ENCODE measurements at regions not wholly inside any gene's neighbourhood (a gene's known extent, or its start where the extent isn't known, plus 50 kb on each side); places are given as distances from the start of the nearest gene placed in this dataset.

DNA sequence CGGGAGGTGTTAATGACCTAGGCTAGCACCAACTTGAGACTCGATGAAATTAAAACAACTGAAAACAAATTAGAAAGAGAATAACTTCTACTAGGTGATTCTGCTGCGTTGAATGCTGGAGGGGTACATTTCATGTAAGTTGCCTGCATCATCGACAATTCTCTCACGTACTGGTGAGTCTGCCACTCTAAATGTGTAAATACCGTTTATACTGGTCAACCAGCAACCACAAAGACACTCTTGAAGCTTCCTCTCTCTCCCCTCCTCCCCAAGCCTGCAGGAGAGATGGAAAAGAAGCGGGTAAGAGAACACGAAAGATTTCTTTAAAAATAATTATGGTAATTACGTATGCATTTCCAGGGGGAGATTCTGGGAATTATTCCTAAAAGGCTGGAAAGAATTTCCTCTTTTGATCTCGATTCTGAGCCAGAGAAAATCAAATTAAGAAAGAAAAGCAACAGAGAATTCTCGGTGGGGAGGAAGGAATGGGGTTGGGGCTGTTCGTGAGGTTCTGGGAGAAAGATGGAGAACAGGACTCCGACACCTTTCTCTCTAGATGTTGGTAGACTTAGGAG lies 68.6 kb upstream of the MRTFB start:
- Mint-ChIP-seq H3K4me3 (no peak overlapping the region), H3K4me1 (ENCODE audit: low read depth in 2 of 2) (peaks cover 5 to 8% of the 10 kb centered on the region in 2 donors), H3K36me3 (ENCODE audit: insufficient read depth) (no peaks in the 10 kb centered on the region), H3K9me3 (no peaks in the 10 kb centered on the region), H3K27ac (peak overlapping the region; percentile 18 to 25), H3K27me3 (peaks cover 34 to 59% of the 10 kb centered on the region in 2 donors)
- DNase-seq (no peak), ATAC-seq (replicated peaks) (no peak)

DNA sequence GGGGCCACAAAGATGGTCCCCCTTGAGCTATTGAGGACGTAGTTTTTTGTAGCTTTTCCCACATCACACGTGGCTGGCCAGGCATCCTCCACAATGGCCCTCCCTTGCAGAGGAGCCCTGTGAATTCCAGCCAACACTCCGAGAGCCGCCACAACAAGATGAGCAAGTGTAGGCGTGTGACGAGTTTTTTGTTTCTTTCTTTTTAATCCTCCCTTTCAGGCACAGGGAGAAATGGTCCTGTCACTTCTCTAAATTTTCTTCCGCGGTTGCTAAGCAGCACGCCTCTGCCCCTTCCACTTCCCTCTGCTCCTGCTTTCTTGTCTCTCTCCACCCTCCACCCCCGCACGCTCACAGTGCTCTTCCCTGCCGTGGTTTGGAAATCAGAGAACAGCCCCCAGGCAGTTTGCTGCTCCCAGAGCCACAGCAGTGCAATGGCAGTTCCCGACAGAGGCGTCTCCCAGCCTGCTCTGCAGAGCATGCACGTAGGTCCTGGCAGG lies 68.0 kb upstream of the MRTFB start:
- ATAC-seq (replicated peaks) (no peak), DNase-seq (no peak)
- Mint-ChIP-seq H3K27ac (peak overlapping the region in 1 of 2 donors; percentile 25), H3K27me3 (peaks cover 28 to 65% of the 10 kb centered on the region in 2 donors), H3K36me3 (ENCODE audit: insufficient read depth) (no peaks in the 10 kb centered on the region), H3K4me1 (ENCODE audit: low read depth in 2 of 2) (peaks cover 5 to 10% of the 10 kb centered on the region in 2 donors), H3K4me3 (no peak overlapping the region), H3K9me3 (no peaks in the 10 kb centered on the region)

DNA sequence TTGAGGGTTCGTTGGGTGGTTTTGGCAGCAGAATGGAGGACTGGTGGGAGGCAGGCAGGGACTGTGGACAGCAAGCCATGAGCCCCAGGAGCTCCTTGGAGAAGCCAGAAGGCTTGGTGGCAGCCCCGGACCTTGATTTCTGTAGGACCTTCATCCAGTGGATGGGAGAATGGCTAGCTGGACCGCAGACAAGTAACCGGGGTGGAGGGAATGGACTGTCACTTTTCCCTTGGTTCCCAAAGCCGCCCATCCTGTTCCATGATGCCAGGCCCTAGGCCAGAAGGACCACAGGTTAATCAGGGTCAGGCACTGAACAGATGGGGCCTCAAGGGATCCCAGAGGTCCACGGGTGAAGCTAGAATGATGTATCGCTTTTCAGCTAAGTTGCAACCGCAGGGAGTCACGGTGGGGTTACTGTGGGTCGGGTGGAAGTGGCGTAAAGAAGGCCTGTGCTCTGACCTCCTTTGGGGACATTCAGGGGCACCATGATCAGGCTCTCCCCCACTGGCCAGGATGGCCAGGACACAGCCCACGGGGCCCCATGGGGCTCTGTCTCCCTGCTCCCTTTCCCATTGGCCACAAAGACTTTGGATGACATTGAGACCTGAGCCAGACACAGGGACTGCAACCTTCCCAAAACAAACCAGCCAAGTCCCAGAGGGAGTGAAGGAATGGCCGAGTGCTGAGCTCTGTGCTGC lies 66.9 kb upstream of the MRTFB start:
- ATAC-seq (replicated peaks): no peak
- Mint-ChIP-seq H3K4me3 (no peak overlapping the region), H3K27me3 (peaks cover 23 to 66% of the 10 kb centered on the region in 2 donors), H3K4me1 (ENCODE audit: low read depth in 2 of 2) (peaks cover 5 to 10% of the 10 kb centered on the region in 2 donors), H3K9me3 (no peaks in the 10 kb centered on the region), H3K36me3 (ENCODE audit: insufficient read depth) (no peaks in the 10 kb centered on the region), H3K27ac (no peak overlapping the region)
- DNase-seq: no peak

DNA sequence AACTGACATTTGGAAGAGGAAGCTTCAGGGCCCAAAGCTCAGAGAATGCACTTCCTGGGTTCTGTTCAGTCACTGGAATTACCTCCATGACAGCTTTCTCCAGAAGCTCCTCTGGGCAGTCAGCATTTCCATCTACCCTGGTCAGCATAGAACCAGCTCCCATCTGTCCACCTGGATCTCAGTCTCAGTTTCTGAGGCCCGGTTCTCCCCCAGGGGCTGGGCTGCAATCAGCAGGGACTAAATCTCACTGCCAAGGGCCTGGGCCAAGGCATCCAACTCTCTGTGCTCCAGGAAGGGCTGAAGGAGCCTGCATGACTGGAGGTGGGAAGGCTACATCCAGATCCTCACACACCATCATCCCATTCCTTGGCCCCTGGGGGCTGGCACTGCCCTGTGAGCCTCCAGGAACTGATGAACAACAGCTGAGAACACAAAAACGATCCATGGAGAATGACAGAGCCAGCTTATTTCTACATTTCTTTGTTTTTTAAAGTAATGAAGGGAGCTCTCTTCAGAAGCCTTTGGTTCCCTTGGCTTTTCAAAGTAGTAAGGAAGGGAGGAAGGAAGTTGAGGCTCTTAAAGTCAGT lies 66.3 kb upstream of the MRTFB start:
- ATAC-seq (replicated peaks) (no peak), DNase-seq (no peak)
- Mint-ChIP-seq H3K36me3 (ENCODE audit: insufficient read depth) (no peaks in the 10 kb centered on the region), H3K4me1 (ENCODE audit: low read depth in 2 of 2) (peaks cover 5 to 10% of the 10 kb centered on the region in 2 donors), H3K4me3 (no peak overlapping the region), H3K27me3 (peaks cover 30 to 59% of the 10 kb centered on the region in 2 donors), H3K9me3 (no peaks in the 10 kb centered on the region), H3K27ac (no peak overlapping the region)

DNA sequence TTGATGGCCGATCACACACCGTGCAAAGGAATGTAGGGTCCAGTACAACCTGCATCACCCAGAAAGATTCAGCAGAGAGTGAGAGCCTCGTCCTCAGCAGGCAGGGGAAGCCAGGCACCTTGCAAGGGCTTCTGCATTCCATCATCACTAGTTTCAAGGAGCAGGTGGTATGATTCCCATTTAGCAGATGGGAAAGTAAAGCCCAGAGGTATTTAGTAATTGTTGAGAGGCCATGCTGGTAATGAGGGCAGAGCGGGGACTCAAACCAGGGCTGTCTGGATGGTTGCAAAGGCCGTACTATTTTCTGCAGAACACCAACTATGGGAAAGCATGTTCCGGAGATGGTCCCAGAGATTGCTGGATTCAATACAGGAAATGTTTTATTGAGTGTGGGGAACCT lies 65.8 kb upstream of the MRTFB start:
- H3K4me3 Mint-ChIP-seq: no peak overlapping the region
- H3K9me3 Mint-ChIP-seq: no peaks in the 10 kb centered on the region

DNA sequence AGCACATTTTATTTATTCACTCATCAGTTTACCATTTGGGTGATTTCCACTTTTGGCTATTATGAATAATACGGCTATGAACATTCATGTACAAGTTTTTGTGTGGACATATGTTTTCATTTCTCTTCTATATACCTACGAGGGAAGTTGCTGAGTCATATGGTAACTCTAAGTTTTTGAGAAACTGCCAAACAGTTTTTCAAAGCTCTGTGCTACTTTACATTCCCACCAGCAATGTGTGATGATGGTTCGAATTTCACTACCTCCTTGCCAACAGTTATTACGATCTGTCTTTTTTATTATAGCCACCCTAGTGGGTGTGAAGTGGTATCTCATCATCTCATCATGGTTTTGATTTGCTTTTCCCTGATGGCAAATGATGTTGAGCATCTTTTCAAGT lies 63.7 kb upstream of the MRTFB start:
- no peaks in the 10 kb centered on the region for H3K36me3 Mint-ChIP-seq (ENCODE audit: insufficient read depth)
- DNase-seq (no peak), ATAC-seq (replicated peaks) (no peak)

More for the DNA sequence above, 65.8 kb upstream of the MRTFB start:
- no peak for DNase-seq
- Mint-ChIP-seq H3K4me1 (ENCODE audit: low read depth in 2 of 2) (peaks cover 5 to 10% of the 10 kb centered on the region in 2 donors), H3K27ac (no peak overlapping the region), H3K36me3 (ENCODE audit: insufficient read depth) (no peaks in the 10 kb centered on the region), H3K27me3 (peaks cover 32 to 54% of the 10 kb centered on the region in 2 donors)
- ATAC-seq (replicated peaks): no peak

DNA sequence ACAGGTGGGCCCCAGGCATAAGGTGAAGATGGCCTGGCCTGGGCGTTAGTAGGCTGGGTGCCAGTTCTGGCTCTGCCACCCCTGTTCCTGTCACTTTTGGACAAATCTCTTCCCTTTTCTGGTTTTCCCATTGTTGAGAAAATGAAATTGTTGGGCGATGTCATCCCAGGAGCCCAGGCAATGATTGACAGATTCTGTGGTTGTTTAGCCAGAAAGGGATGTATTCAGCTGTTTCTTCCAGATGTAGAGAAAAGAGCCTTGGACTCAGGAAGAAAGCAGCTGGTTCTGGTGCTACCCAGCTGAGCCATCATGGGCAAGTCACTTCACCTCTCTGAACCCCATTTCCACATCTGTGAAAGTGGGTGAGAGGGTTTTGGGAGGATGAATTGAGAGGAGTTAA lies 60.1 kb upstream of the MRTFB start:
- no peak overlapping the region for H3K27ac Mint-ChIP-seq
- H3K36me3 Mint-ChIP-seq (ENCODE audit: insufficient read depth): no peaks in the 10 kb centered on the region
- H3K27me3 Mint-ChIP-seq: peaks cover 9 to 56% of the 10 kb centered on the region in 2 donors
- DNase-seq (no peak), ATAC-seq (replicated peaks) (no peak)
- peaks cover 0 to 7% of the 10 kb centered on the region in 2 donors for H3K4me1 Mint-ChIP-seq (ENCODE audit: low read depth in 2 of 2)
- H3K4me3 Mint-ChIP-seq: no peak overlapping the region
- no peaks in the 10 kb centered on the region for H3K9me3 Mint-ChIP-seq

More for the DNA sequence above, 63.7 kb upstream of the MRTFB start:
- no peak overlapping the region for H3K27ac Mint-ChIP-seq
- H3K4me3 Mint-ChIP-seq: no peak overlapping the region
- H3K4me1 Mint-ChIP-seq (ENCODE audit: low read depth in 2 of 2): peaks cover 5 to 10% of the 10 kb centered on the region in 2 donors
- H3K27me3 Mint-ChIP-seq: peaks cover 25 to 43% of the 10 kb centered on the region in 2 donors
- H3K9me3 Mint-ChIP-seq: no peaks in the 10 kb centered on the region

DNA sequence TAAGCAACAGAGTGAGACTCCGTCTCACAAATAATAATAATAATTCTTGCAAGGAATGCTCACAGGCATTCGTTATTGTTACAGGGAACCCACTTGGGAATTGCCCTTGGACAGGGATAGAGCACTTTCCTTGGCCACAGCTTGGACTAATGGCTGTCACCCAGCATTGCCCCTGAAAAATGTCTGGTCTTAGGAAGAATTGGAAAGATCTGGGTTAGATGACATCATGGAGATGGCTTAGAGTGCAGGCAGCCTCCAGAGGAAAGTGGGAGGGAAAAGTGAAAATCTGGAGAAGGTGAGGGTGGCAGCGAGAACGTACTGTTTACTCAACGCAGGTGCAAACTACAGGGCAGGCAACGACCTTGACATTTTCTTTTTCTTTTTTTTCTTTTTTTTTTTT lies 59.3 kb upstream of the MRTFB start:
- Mint-ChIP-seq H3K27me3 (peaks cover 9 to 59% of the 10 kb centered on the region in 2 donors), H3K36me3 (ENCODE audit: insufficient read depth) (no peaks in the 10 kb centered on the region), H3K4me3 (no peak overlapping the region), H3K9me3 (no peaks in the 10 kb centered on the region), H3K4me1 (ENCODE audit: low read depth in 2 of 2) (peaks cover 0 to 7% of the 10 kb centered on the region in 2 donors), H3K27ac (no peak overlapping the region)
- ATAC-seq (replicated peaks) (no peak), DNase-seq (no peak)

DNA sequence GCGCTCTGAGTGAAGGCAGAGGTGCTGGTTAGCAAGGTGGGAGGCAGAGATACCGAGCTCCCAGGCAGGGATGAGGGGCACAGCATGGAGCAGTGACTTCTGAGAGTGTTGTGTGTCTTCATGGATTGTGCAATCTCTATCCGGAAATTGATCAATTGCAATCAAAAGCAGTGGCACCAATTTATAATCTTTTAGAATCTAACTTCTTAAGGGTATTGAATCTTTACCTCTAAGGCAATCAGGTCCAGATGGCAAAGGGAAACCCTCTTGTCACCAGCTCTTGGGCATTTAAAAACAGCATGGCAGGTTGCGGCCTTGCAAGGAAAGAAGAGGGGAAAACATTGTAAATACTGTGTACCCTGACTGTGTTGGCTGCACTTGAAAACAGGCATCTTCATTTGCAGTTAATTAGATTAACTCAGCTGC lies 58.0 kb upstream of the MRTFB start:
- Mint-ChIP-seq H3K36me3 (ENCODE audit: insufficient read depth) (no peaks in the 10 kb centered on the region), H3K9me3 (no peaks in the 10 kb centered on the region), H3K4me3 (no peak overlapping the region), H3K27ac (no peak overlapping the region), H3K4me1 (ENCODE audit: low read depth in 2 of 2) (no peaks in the 10 kb centered on the region), H3K27me3 (peaks cover 9 to 46% of the 10 kb centered on the region in 2 donors)
- no peak for DNase-seq
- ATAC-seq (replicated peaks): no peak

DNA sequence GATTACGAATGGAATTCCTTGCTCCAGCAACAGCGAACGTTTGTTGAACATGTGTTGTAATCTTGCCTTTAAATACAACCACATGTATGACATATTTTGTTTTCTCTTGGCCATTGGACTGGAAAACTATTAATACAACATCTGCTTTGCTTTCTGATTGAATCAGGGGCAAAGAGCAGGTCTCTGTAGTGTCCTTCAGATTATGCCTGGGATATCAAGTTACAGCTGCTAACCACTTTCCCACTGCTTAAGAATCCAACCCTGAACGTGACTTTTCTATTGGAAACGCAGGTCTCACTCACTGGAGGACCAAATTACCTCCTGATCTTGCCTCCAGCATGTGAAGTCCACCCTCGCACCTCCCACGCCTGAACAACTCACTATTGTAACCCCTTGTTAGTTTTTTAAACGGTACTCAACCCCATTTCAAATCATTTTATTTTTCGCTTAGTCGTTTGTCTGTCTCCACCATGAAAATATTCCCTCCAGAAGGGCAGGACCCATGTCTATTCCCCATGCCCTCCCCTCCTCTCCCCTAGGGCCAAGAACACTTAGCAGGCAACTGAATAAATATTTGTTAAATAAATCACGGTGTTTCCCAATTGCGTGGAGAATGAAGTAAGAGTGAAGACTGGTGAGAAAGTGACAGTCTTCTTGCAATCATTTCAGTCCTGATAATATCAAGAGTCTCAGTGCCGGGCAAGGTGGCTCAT lies 57.4 kb upstream of the MRTFB start:
- no peaks in the 10 kb centered on the region for H3K4me1 Mint-ChIP-seq (ENCODE audit: low read depth in 2 of 2)
- H3K9me3 Mint-ChIP-seq: no peaks in the 10 kb centered on the region
- no peak overlapping the region for H3K27ac Mint-ChIP-seq
- no peak overlapping the region for H3K4me3 Mint-ChIP-seq
- DNase-seq (no peak), ATAC-seq (replicated peaks) (no peak)
- H3K36me3 Mint-ChIP-seq (ENCODE audit: insufficient read depth): no peaks in the 10 kb centered on the region
- H3K27me3 Mint-ChIP-seq: peaks cover 9 to 48% of the 10 kb centered on the region in 2 donors

DNA sequence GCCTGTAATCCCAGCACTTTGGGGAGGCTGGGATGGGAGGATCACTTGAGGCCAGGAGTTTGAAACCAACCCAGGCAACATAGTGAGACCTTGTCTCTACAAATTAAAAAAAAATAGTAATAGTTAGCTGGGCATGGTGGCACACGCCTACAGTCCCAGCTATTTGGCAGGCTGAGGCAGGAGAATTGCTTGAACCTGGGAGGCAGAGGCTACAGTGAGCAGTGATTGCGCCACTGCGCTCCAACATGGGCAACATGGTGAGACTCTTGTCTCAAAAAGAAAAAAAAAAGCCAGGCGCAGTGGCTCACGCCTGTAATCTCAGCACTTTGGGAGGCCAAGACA lies 56.9 kb upstream of the MRTFB start:
- Mint-ChIP-seq H3K27me3 (peaks cover 8 to 53% of the 10 kb centered on the region in 2 donors), H3K4me1 (ENCODE audit: low read depth in 2 of 2) (no peaks in the 10 kb centered on the region), H3K27ac (no peak overlapping the region), H3K36me3 (ENCODE audit: insufficient read depth) (no peaks in the 10 kb centered on the region), H3K9me3 (no peaks in the 10 kb centered on the region), H3K4me3 (no peak overlapping the region)
- ATAC-seq (replicated peaks): no peak
- no peak for DNase-seq

DNA sequence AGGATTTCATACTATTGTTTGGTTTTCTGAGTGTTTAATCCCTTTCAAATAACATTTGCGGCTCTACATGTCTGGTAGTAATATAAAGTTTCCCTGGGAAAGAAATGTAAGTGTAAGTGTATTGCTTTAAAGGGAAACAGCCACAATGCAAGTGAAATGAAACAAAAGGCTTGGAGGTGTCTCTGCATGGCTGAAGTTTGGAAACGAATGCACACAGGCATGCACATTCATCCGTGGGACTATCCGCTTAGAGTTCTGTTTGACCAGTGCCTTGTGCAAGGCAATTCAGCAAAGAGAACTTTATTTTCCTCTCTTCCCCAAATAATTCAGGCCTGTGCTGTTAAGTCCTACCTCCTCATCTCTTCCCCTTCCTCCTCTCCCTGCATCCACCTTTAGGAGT lies 56.1 kb upstream of the MRTFB start:
- Mint-ChIP-seq H3K27me3 (peaks cover 0 to 53% of the 10 kb centered on the region in 2 donors), H3K27ac (no peak overlapping the region), H3K4me1 (ENCODE audit: low read depth in 2 of 2) (no peaks in the 10 kb centered on the region), H3K36me3 (ENCODE audit: insufficient read depth) (no peaks in the 10 kb centered on the region), H3K9me3 (no peaks in the 10 kb centered on the region), H3K4me3 (no peak overlapping the region)
- DNase-seq (no peak), ATAC-seq (replicated peaks) (no peak)

DNA sequence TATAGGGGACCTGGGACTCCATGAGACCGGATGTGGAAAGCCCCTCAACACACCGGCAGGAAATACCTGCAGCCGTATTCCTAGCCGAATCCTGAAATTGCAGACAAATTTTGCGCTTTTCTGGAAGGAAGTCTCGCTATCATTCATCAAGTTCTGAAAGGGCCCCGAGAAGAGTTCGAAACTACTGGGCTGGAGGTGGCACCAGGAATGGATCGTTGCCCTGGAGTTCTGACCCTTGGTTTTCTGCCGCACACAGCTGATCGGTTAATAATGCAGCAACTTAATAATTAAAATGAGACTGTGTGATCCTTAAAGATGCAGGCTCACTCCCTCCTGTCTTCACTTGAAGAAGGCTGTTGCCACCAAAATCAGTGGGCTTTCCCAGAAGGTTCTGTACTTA lies 55.7 kb upstream of the MRTFB start:
- ATAC-seq (replicated peaks) (no peak), DNase-seq (no peak)
- no peaks in the 10 kb centered on the region for H3K9me3 Mint-ChIP-seq
- no peak overlapping the region for H3K27ac Mint-ChIP-seq
- no peaks in the 10 kb centered on the region for H3K4me1 Mint-ChIP-seq (ENCODE audit: low read depth in 2 of 2)
- peaks cover 0 to 53% of the 10 kb centered on the region in 2 donors for H3K27me3 Mint-ChIP-seq
- H3K4me3 Mint-ChIP-seq: no peak overlapping the region
- no peaks in the 10 kb centered on the region for H3K36me3 Mint-ChIP-seq (ENCODE audit: insufficient read depth)

Measured in effector memory CD8-positive, alpha-beta T cell (primary cell).